Gastrocnemius medialis (tissue), 4 donors: ENCODE measurements at regions not wholly inside any gene's neighbourhood (a gene's known extent, or its start where the extent isn't known, plus 50 kb on each side); places are given as distances from the start of the nearest gene placed in this dataset.

ENCODE experiments used
- CTCF ChIP-seq, 5 experiments: fragments of 450-650 bp in 3 of 5; fragments of 200-600 bp in 2 of 5; sonication (generic) in 2 of 5; IDR thresholded peaks in 4 of 5; conservative IDR thresholded peaks in 1 of 5; 1 replicate in 4 of 5; 2 replicates in 1 of 5; pipeline ENCODE4 v1.5.1; 2016 to 2019; ENCODE audit warnings: antibody characterized with exemption in 5 of 5, mild to moderate bottlenecking in 3 of 5, moderate library complexity in 3 of 5
- POLR2A ChIP-seq, 2 donors: fragments of 450-650 bp; IDR thresholded peaks; one replicate each; pipeline ENCODE4 v1.6.1; 2017; ENCODE audit warnings: antibody characterized with exemption in 2 of 2, mild to moderate bottlenecking in 2 of 2, moderate library complexity in 2 of 2

GRCh38 chr7:34222316-34222715, 317.0 kb downstream of the BMPER start:
- TF ChIP-seq CTCF (IDR thresholded peaks at IDR 0.05 in 4 of 5, conservative IDR thresholded peaks at IDR 0.05 in 1 of 5): no peak
- no peak for TF ChIP-seq POLR2A (IDR thresholded peaks at IDR 0.05)
